ENCODE measurements at regions not wholly inside any gene's neighbourhood (a gene's known extent, or its start where the extent isn't known, plus 50 kb on each side); places are given as distances from the start of the nearest gene placed in this dataset.
A peak's percentile ranks its signal among the peaks of the same experiment; 100 is the strongest.
"Not testable (repeated sequence)": the region's sequence is repeated elsewhere in the genome, so short reads cannot be mapped to it uniquely, and the experiment has no call there.

DNA sequence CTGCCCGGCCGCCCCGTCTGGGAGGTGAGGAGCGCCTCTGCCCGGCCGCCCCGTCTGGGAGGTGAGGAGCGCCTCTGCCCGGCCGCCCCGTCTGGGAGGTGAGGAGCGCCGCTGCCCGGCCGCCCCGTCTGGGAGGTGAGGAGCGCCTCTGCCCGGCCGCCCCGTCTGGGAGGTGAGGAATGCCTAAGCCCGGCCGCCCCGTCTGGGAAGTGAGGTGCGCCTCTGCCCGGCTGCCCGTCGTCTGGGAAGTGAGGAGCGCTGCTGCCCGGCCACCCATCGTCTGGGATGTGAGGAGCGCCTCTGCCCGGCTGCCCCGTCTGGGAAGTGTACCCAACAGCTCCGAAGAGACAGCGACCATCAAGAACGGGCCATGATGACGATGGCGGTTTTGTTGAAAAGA lies 136.6 kb upstream of the PROKR2 start:
- not testable (repeated sequence) for DNase-seq (ENCODE audit: low read depth)

GRCh38 chr20:5452691-5453090 lies 135.9 kb upstream of the PROKR2 start:
- DNase-seq (ENCODE audit: low read depth) = not testable (repeated sequence)

DNA sequence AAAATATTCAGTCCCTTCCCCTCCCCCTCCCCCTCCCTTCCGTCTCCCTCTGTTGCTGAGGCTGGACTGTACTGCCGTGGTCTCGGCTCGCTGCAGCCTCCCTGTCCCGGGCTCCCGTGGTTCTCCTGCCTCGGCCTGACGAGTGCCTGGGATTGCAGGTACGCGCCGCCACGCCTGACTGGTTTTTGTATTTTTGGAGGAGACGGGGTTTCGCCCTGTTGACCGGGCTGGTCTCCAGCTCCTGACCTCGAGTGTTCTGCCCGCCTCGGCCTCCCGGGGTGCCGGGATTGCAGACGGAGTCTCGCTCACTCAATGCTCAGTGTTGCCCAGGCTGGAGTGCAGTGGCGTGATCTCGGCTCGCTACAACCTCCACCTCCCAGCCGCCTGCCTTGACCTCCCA lies 135.5 kb upstream of the PROKR2 start:
- DNase-seq (ENCODE audit: low read depth) = not testable (repeated sequence)

- DNase-seq (ENCODE audit: low read depth) = no peak
Measured at GRCh38 chr20:5451643-5452210, 135.0 kb upstream of the PROKR2 start.

DNA sequence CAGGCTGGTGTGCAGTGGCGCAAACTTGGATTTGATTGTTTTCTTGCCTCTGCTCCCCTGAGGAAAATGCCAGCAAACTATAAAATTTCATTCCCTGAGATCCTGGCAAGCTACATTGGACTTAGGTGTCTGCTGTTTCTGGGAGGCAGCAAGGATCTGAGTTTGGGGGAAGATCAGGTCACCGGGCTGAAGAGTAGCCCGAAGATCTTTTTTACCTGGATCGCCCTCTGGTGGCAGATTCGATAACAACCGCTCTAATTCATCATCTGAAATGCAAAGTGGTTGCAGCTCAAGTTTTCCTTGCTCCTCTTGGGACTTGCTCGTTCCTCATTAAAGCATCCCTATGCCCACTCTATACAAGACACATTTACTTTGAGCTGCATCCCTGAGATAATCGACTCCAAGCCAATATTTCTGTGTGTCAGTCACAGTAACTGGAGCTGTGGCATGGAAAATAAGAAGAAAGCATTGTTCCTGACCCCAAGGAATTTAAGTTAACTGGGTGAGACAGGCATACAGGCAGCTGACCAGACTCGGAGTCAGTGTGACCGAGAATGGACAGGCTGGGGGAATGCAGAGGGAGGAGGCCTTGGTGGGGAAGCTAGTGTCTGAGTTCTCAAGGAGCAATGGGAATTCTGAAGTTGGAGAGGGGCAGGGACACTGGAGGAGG lies 131.8 kb upstream of the PROKR2 start:
- DNase-seq (ENCODE audit: low read depth) = peak; percentile 9

GRCh38 chr20:5447188-5447587 lies 130.4 kb upstream of the PROKR2 start:
- DNase-seq (ENCODE audit: low read depth) = no peak

DNA sequence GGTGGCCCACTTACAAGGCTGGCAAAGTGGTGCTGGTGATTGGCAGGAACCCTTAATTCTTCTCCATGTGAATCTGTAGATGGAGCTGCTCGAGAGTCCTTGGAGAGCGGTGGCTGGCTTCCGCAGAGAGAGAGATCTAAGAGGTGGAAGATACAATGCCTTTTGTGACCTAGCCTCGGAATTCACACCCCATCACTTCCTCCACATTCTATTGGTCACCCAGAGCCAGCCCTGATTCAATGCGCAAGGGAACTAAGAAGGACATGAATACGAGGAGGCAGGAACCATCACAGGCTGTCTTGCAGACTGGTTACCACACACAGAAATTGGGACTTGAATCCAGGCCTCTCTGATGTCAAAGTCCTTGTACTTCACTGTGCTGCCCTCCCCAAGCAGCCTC lies 128.9 kb upstream of the PROKR2 start:
- no peak for DNase-seq (ENCODE audit: low read depth)

- no peak for DNase-seq (ENCODE audit: low read depth)
Measured at GRCh38 chr20:5442101-5442500, 125.3 kb upstream of the PROKR2 start.

DNA sequence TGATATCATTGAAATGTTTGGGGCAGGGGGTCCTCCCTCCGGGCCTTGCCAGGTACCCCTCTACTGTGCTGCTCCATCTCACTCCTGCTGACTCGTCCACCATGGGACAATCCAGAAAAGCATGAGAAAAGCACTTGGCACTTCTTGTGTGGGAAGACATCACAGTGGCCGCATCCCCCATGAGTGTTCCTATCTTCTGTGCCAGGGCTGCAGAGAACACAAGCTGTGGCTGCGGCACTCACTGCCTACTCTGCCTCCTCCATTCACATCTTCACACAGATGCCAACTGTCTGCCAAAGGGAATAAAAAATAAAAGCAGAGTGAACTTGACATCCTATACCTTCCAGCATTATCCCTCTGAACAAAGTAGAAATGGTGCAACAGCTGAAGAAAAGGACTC lies 117.4 kb upstream of the PROKR2 start:
- DNase-seq (ENCODE audit: low read depth) = no peak

DNA sequence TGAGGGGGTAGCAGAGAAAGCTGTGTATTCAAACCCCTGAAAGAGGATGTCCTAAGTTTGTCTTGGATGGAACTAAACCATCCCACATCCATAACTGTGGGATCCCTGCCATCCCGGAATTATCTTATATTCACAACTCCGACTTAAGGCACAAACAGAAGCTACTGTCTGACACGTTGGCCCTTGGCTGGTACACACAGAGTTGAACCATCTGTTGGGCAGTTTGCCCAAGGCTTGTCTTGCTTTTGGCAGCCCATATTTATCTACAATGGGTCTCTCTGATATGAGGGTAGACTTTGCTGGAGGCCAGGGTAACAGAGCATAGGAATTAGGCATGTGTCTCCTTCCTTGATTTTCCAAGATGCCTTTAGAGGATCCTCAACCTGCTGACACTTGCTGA lies 116.6 kb upstream of the PROKR2 start:
- DNase-seq (ENCODE audit: low read depth) = no peak

DNA sequence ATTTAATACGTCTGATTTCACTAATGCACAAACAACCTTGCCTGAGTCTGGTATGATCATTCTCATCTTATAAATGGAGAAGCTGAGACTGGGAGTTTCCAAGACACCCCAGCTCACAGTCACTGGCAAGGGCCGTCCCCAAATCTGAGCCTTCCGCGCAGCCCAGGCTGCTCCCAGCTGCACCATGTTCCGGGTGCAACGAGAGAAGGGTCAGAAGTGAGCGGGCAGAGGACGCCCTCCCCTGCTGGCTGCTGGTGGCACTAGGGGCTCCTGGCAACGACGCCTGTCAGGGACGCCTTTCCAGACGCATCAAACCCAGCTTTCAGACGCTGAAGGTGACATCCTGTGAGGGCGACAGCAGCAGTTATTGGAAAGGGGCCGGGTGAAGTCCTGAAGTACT lies 115.3 kb upstream of the PROKR2 start:
- no peak for DNase-seq (ENCODE audit: low read depth)

GRCh38 chr20:5430670-5431069 lies 113.9 kb upstream of the PROKR2 start:
- DNase-seq (ENCODE audit: low read depth) = no peak

GRCh38 chr20:5426026-5426425 lies 109.3 kb upstream of the PROKR2 start:
- no peak for DNase-seq (ENCODE audit: low read depth)

- no peak for DNase-seq (ENCODE audit: low read depth)
Measured at GRCh38 chr20:5416086-5416485, 99.3 kb upstream of the PROKR2 start.

- DNase-seq (ENCODE audit: low read depth) = no peak
Measured at GRCh38 chr20:5413394-5413793, 96.6 kb upstream of the PROKR2 start.

GRCh38 chr20:5410470-5410869 lies 93.7 kb upstream of the PROKR2 start:
- no peak for DNase-seq (ENCODE audit: low read depth)

DNA sequence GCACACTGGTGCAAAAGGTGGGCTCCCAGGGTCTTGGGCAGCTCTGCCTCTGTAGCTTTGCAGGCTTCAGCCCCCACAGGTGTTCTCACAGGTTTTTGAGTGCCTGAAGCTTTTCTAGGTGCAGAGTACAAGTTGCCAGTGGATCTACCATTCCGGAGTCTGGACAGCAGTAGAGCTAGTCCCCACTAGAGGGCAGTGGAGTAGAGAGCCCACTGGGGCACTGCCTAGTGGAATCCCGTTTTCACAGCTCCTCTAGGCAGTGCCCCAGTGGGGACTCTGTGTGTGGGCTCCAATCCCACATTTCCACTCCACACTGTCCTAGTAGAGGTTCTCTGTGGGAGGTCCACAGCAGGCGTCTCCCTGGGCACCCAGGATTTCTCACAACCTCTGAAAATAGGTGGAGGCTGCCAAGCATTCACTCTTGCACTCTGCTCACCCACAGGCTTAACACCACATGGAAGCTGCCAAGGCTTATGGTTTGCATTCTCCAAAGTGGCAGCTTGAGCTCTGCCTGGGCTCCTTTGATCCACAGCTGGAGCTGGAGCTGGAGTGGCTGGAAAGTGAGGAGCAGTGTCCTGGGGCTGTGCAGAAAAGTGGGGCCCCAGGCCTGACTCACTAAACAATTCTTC lies 86.3 kb upstream of the PROKR2 start:
- DNase-seq (ENCODE audit: low read depth) = no peak

DNA sequence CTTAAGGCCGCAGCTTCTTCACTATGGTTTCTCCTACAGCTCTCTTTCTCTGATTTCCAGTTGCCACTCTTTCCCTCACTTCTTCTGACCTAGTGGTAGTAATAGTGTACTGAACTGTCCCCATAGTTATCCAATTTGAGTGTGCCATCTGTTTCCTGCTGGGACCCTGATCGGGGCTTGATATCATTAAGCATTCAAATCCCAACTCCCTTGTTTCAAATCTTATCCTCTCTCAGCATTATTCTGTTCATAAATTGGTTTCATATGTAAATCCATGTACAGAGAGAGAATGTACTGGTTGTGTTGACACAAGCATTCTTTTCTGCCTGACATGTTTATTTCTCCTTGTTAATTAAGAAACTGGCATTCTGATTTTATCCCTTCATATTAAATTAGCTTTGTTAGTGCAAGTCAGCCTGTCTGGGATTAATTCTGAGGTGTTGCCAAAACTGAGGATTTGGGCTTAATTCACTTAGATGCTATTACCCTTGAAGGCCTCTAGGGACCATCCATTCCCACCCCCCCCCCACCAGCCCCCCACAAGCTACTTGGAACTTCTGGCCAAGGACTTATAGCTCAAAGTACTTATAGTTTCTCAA lies 84.6 kb upstream of the PROKR2 start:
- no peak for DNase-seq (ENCODE audit: low read depth)

- no peak for DNase-seq (ENCODE audit: low read depth)
Measured at GRCh38 chr20:5400164-5400762, 83.5 kb upstream of the PROKR2 start.

DNA sequence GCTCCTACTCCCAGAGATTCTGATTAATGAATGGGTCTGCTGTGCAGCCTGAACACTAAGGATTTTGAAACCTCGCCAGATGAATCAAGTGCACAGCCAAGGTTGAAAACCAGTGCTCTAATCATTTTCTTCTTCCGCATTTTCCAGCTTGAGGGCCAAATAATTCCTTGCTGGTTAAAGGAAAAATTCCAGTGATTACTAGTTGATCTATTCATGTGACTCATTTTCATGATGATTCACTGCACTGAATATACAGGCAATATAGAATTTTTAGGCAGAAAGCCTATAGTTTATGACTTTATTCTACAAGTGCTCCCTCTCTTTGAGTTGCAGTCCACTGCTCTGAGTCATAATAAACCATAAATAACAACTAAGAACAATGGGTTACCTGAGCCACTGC lies 80.6 kb upstream of the PROKR2 start:
- no peak for DNase-seq (ENCODE audit: low read depth)

GRCh38 chr20:5395932-5396727 lies 79.4 kb upstream of the PROKR2 start:
- DNase-seq (ENCODE audit: low read depth) = no peak

DNA sequence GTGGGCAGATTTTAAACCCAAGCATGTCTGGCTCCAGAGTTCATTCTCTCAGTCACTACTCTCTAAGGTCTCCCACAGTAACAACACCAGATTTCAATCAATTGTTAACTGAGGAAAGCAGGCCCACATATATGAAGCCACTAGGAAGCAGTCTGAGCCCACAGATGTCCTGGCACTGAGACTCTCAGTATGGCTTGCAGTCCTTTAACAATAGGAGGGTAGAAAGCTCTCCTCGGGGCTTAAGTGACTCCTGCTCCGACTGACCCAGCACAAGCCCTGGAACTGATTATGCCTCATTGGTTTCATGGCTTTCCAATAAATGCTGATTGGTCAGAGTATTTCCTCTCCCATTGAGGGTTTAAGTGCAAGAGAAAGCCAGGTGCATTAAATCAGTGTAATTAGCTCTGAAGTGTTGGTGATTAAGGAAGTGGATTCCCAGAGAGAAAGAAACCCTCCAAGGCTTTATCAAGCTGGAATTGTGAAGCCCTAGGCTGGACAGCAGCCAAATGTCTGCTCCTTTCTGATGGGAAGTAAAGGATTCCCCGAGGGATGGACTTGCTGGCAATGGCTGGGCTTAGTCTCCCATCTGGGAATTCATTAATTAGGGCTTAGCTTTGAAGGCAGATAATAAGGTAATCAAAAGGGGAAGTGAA lies 76.6 kb upstream of the PROKR2 start:
- DNase-seq (ENCODE audit: low read depth) = no peak

Data from activated T-helper 9 cell treated with anti-CD3 and anti-CD28 coated beads, Interleukin-2, amount 50 U/mL, for 16 hours (primary cell).